A673 (cell line): ENCODE measurements at regions not wholly inside any gene's neighbourhood (a gene's known extent, or its start where the extent isn't known, plus 50 kb on each side); places are given as distances from the start of the nearest gene placed in this dataset.

Source experiments
- CTCF ChIP-seq: fragments of 300-800, 200-600 bp; sonication (generic); conservative IDR thresholded peaks from 2 replicates; pipeline ENCODE4 v1.5.1; 2017; ENCODE audit warnings: low read depth, mild to moderate bottlenecking, antibody characterized with exemption, low read length, moderate library complexity, mixed read lengths
- EZH2 ChIP-seq: fragments of 200-600 bp; sonication (generic); IDR thresholded peaks from 2 replicates; pipeline ENCODE4 v1.6.1; 2017; ENCODE audit warnings: borderline replicate concordance, low read depth, mild to moderate bottlenecking, mixed read lengths, antibody characterized with exemption, low read length; ENCODE audit not compliant: poor library complexity, severe bottlenecking

- no peak for TF ChIP-seq CTCF
- no peak for TF ChIP-seq EZH2
Measured at GRCh38 chr9:116032683-116033440, 120.7 kb upstream of the PAPPA start.
